Hematopoietic multipotent progenitor cell treated with erythropoietin and hydrocortisone succinate and interleukin-3 and kit ligand, for 8 days (in vitro differentiated cells): ENCODE measurements at regions not wholly inside any gene's neighbourhood (a gene's known extent, or its start where the extent isn't known, plus 50 kb on each side); places are given as distances from the start of the nearest gene placed in this dataset.
"Not testable (repeated sequence)": the region's sequence is repeated elsewhere in the genome, so short reads cannot be mapped to it uniquely, and the experiment has no call there.

ENCODE experiments used
- DNase-seq: peaks from one replicate; pipeline ENCODE4 v3.0.0-alpha.2; 2015

DNA sequence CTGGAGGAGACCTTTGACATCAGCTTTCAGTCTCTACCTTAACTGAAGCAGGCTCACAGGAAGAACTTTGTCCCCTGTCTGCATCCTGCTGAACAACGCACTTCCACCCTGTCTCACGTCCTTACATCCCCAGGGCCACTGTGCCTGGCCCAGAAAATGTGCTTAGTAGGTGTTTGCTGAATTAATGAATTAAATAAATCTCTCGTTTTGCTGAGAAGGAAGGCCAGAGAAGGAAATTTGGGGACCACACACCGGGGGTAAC, 54.3 kb upstream of the CREB3L1 start:
- no peak for DNase-seq

GRCh38 chr11:46222490-46223251, 54.8 kb upstream of the CREB3L1 start:
- no peak for DNase-seq

DNA sequence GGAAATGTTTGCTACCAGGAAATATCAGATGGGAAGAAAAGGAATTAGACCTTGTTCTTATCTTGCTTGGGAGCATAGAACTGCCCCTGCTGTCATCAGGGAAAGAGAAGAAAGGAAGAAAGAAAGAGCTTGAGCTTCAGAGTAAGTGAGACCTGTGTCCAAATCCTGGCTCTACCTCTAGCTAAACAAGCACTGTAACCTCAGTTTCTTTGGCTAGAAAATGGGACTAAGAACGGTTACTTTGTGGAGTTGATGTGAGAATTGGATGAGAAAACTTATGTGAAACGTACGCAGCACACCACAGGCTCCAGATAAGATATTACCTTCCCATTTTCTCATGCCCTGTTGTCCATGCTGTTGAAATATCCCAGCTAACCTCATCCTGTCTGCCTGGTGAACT, 57.1 kb upstream of the CREB3L1 start:
- no peak for DNase-seq

GRCh38 chr11:46216765-46217089, 60.7 kb upstream of the CREB3L1 start:
- DNase-seq, result no peak

- DNase-seq, result no peak
These were observed 61.3 kb upstream of the CREB3L1 start for GRCh38 chr11:46216019-46216764.

GRCh38 chr11:46215208-46215931, 62.1 kb upstream of the CREB3L1 start:
- DNase-seq, result no peak

GRCh38 chr11:46212720-46213119, 64.7 kb upstream of the CREB3L1 start:
- no peak for DNase-seq

DNA sequence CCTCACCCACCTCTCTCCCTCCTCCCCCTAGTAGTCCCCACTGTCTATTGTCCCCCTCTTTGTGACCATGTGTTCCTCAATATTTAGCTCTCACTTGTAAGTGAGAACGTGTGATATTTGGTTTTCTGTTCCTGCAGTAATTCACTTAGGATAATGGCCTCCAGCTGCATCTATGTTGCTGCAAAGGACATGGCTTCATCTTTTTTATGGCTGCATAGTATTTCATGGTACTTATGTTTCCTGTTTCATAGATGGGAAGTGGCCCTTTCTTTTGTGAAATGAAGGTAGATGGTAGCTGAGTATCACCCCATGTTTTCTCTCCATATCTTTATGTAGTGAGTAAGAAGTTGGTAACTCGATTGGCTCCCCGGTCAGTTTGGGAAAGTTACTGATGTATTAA, 66.6 kb upstream of the CREB3L1 start:
- no peak for DNase-seq

DNA sequence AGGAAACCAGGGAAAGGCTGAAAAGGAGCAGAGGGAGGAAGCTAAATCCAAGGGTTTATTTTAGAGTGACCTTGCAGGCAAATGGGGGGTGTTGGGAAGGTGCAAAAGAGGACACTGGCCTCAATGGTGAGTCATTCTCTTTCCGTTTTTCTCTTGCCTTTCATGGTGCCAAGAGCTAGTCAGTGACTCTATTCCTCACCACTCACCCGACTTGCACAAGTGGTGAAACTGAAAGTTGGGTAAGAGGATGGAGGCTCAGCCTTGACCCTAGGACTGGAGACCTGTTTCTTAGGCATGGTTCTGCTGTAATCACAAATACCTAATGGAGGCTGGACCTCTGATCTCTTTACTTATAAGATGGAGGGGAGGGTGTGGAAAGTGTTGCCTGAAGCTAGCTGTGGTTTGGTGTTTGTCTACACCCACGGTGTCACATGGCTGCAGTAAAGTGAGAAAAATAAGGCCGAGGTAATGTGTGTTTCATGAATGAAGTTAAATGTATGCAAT, 67.3 kb upstream of the CREB3L1 start:
- no peak for DNase-seq

- not testable (repeated sequence) for DNase-seq
These were observed 67.8 kb upstream of the CREB3L1 start for GRCh38 chr11:46209624-46210023.

- DNase-seq, result no peak
These were observed 68.7 kb upstream of the CREB3L1 start for GRCh38 chr11:46208803-46209202.

- peak; percentile 10 for DNase-seq
These were observed 70.2 kb upstream of the CREB3L1 start for GRCh38 chr11:46207270-46207669.

- not testable (repeated sequence) for DNase-seq
These were observed 73.0 kb upstream of the CREB3L1 start for GRCh38 chr11:46204415-46204814.

DNA sequence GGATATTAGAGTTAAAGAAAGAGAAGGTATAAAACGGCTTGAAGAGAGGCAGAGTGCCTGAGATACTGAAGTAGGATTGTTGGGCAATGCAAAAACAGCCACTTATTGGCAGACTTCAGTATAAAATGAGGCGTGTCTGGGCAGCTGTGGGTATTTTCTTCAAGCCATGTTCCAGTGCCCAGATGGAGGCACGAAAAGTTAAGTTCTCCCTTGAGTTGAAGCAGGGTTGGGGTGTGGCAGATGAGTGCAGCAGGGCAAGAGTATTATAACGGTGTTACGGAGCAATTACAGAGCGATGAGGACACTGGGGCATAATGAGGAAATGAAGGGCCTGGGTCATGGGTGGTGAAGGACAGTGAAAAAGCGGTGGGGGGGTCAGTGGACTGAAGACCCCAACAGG, 73.7 kb upstream of the CREB3L1 start:
- no peak for DNase-seq

DNA sequence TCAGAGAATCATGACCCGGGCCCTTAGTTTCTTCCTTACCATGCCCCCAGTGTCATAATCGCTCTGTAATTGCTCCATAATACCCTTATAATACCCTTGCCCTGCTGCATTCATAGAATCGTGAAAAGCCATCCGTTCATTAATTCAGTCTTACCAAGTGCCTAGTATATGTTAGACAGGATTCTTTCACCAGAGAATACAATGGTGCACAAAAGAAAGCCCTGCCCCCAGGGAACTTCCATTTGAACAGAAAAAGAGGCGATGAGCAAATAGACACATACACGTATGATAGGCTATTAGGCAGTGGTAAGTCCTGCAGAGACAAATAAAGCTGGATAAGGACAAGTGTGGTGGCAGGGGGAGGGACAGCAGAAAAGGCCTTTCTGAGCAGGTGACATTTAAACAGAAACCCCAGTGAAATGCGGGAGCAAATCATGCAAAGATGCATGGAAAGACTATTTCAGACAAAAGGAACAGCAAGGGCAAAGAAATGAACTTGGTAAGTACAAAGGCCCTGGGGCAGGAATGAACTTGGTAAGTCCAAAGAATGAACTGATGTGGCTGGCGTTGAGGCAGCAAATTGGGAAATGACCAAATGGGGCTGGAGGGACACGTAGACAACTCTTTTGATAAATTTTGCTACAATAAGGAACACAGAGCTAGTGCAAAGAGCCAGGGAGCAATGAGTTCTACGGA, 74.6 kb upstream of the CREB3L1 start:
- DNase-seq, result no peak

DNA sequence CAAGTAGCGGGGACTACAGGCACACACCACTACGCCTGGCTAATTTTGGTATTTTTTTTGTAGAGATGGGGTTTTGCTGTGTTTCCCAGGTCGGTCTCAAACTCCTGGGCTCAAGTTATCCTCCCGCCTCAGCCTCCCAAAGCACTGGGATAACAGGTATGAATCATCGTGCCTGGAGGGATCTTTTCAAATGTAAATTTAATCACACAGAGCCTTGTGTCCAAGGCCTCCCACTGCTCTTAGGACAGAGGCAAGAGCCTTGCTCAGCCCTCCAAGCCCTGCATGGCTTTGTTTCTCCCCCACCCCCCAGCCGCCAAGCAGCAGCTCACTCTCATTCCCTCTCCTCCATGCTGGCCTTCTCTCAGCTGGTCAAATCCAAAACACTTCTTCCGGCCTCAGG, 75.3 kb upstream of the CREB3L1 start:
- no peak for DNase-seq

DNA sequence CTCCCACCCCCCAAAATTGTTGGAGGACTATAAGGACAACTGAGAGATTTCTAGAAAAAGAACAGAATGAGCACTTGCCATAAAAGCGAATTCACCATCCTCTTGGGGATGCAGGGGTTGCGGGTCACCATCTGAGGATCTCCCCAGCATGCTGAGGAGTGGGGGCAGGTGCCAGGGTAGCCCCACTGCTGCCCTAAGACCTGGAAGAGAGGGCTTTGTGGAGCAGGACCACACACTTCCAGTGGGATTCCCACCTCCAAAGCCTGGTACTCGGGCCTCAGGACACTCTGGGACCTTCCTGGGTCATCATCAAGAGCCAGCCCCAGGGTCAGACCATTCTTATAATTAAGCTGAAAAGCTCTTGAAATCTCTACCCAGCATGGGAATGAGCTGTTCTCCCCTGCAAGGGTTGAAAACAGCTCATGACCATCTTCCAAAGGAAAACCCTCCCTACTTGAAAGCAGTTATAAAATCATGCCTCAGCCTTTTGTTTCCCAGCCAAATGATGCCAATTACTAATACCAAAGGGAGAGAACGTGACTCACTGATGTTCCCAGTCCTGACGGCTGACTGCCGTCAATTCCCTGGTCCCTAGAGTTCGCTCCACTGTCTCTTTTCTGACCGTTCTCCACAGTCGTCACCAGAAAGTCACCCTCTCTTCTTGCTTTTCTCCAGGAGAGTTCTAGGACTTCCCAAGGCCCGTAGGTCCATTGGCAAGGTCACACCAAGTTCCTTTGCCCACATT, 76.8 kb upstream of the CREB3L1 start:
- no peak for DNase-seq

DNA sequence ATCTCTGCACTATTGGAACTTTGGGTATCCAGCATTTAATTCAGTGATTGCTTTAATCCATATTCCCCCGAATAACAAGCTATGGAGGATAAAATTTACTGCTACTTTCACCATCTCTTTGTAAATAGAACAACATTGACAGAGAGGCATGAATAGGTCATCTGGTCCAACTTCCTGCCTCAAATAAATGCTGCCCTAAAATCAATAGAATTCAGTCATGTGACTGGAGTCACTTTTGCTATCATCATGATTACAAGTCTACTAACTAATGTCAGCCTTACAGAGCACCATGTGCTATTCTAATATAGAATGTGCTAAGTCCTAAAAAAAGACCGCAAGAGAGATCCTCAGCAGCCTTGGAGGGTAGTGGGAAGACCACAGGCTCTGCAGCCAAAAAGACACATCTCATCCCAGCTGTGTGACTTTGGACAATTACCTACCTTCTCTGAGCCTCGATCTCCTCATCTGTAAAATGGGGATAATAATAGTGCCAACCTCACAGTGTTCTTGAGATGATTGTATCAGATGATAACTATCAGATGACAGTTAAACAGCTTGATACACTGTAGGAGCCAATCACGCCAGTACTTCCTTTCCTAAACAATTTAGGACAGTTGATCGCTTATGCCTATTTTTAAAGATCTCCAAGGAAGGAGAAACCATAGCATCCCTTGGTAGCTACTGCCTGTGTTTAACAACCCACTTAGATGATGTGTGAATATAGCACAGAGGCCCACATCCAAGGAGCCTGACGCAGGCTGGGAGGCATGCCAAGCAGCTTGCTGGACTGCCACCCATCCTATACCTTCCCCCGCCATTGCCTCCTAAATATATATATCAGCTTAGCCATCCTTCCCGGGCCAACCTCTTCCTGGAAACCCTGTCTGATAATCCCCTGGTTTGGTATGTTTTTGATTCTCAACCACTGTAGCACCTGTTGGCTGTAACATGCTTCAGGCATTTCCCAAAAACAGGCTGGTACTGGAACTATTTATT, 77.3 kb upstream of the PHF21A start:
- no peak for DNase-seq

DNA sequence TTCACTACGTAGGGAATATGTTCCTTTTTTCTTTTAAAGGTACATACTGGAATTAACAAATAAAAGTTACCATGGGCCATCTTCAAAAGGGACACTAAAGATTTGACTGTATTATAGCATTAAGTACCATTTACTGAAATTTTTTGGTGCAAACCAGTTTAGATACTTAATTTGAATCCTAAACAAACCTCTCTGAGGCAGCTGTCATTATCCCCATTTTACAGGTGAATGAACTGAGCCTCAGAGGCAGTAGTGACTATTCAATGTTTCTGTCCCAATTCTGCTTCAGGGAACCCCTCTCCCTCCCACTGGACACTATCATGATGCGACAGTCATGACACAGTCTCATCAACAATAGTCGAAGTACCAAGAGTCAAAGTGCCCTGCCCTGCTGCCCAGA, 76.2 kb upstream of the PHF21A start:
- no peak for DNase-seq

GRCh38 chr11:46188017-46188416, 66.8 kb upstream of the PHF21A start:
- DNase-seq, result no peak

DNA sequence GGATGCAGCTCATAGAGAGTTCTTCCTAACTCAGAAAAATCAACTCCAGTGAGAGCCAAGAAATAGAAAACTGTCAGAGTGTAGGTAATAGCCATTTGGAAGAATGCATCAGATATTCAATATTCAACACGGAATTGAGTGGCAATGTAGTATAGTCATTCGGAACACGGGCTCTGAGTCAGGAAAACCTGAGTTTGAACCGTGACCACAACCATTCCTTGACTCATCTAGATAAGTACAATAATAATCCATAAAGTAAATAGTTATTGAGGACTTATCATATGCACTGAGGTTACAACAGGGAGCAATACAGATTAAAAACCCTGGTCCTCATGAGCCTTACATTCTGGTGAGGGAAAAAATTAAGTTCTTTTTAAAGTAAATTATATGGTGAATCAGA, 62.6 kb upstream of the PHF21A start:
- no peak for DNase-seq
